ENCODE measurements at regions not wholly inside any gene's neighbourhood (a gene's known extent, or its start where the extent isn't known, plus 50 kb on each side); places are given as distances from the start of the nearest gene placed in this dataset.

DNA sequence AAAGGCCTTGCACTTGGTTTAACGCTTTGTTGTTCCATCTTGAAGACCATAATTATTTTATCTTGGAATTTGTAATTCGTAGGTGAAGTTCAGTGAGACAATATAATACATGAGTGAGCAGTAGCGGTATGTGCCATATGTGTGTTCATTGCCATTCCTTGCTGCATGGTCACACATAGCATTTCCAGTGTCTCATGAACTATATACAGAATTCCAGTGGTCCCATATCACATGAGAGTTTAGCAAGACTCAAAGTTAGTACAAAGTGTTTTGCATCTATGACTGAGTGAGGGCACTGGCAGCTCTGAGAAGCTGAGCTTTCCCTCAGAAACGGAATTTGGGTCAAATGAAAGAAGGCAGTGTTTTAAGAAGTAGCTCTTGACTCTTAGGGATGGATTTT lies 359.8 kb downstream of the FOXG1 start:
- no peaks in the 10 kb centered on the region for H3K79me2 ChIP-seq (ENCODE audit: control insufficient read depth, insufficient read depth, low read length)
- CTCF ChIA-PET: no interaction called here
- no peak for TF ChIP-seq EZH2 (IDR thresholded peaks at IDR 0.05; ENCODE audit: borderline replicate concordance, insufficient read depth, low read depth, low read length, poor library complexity, severe bottlenecking)
- TF ChIP-seq, protein P1, sequence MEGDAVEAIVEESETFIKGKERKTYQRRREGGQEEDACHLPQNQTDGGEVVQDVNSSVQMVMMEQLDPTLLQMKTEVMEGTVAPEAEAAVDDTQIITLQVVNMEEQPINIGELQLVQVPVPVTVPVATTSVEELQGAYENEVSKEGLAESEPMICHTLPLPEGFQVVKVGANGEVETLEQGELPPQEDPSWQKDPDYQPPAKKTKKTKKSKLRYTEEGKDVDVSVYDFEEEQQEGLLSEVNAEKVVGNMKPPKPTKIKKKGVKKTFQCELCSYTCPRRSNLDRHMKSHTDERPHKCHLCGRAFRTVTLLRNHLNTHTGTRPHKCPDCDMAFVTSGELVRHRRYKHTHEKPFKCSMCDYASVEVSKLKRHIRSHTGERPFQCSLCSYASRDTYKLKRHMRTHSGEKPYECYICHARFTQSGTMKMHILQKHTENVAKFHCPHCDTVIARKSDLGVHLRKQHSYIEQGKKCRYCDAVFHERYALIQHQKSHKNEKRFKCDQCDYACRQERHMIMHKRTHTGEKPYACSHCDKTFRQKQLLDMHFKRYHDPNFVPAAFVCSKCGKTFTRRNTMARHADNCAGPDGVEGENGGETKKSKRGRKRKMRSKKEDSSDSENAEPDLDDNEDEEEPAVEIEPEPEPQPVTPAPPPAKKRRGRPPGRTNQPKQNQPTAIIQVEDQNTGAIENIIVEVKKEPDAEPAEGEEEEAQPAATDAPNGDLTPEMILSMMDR (IDR thresholded peaks at IDR 0.05): no peak
- Mint-ChIP-seq H3K9me3 (ENCODE audit: insufficient read depth) (no peaks in the 10 kb centered on the region), H3K4me1 (no peaks in the 10 kb centered on the region), H3K27ac (no peak overlapping the region), H3K27me3 (no peaks in the 10 kb centered on the region), H3K4me3 (no peak overlapping the region)
- no peak overlapping the region for H3K4me3 ChIP-seq (ENCODE audit: control extremely low read depth in 1 of 5, extremely low read depth in 1 of 5, insufficient read depth in 1 of 5, low read depth in 2 of 5, low read length in 4 of 5)
- ATAC-seq (ENCODE audit: low read depth) (no peak), DNase-seq (no peak)
- no peaks in the 10 kb centered on the region for H3K36me3 ChIP-seq (replicated peaks in 1 of 2; ENCODE audit: control extremely low read depth in 1 of 2, control insufficient read depth in 1 of 2, extremely low read depth in 1 of 2, insufficient read depth in 2 of 2, low read length in 1 of 2)
- no peaks in the 10 kb centered on the region for H3K4me1 ChIP-seq (ENCODE audit: control insufficient read depth in 2 of 2, insufficient read depth in 2 of 2, low read length in 2 of 2)
- H3K27ac ChIP-seq (ENCODE audit: low read length in 2 of 2): no peak overlapping the region
- no peaks in the 10 kb centered on the region for H4K20me1 ChIP-seq (ENCODE audit: control insufficient read depth, insufficient read depth, low read length, poor library complexity, severe bottlenecking)
- no peak overlapping the region for H3K9ac ChIP-seq (ENCODE audit: low read length)
- H2AFZ ChIP-seq (ENCODE audit: insufficient read depth, low read depth, low read length, poor library complexity, severe bottlenecking): no peak overlapping the region
- H3K27me3 ChIP-seq (replicated peaks in 1 of 4; ENCODE audit: control extremely low read depth in 1 of 4, control insufficient read depth in 3 of 4, insufficient read depth in 4 of 4, low read length in 3 of 4): no peaks in the 10 kb centered on the region
- POLR2A ChIA-PET: no interaction called here
- H3K9me3 ChIP-seq (ENCODE audit: control extremely low read depth in 1 of 3, control insufficient read depth in 2 of 3, insufficient read depth in 1 of 3, low read length in 2 of 3): no peaks in the 10 kb centered on the region
- no peak overlapping the region for H3K4me2 ChIP-seq (replicated peaks; ENCODE audit: low read depth, low read length, poor library complexity, severe bottlenecking)
- intact Hi-C loops (cut with micrococcal nuclease): no loop called here
- WGBS (ENCODE audit: insufficient coverage): no CpG with 5 or more reads among the region's 4 CpGs

DNA sequence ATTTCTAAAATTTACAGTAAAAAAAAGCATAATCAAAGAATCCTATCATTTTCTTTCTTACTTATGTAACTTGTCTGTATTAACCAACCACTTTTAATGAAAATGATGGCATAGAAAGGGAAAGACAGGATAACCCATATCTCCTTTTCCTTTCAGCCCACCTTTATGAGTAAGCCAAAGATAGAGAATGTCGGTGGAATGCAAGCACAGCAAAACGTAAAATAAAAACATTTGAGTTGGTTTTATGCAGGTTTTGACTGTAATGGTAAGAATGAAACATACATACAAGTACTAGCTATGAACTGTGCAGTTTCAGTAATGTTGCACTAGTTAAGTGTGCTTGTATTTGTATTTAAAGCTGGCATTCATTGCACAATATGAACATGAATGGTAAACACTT lies 360.3 kb downstream of the FOXG1 start:
- H3K27ac Mint-ChIP-seq: no peak overlapping the region
- no peak for DNase-seq
- no peaks in the 10 kb centered on the region for H3K27me3 ChIP-seq (replicated peaks in 1 of 4; ENCODE audit: control extremely low read depth in 1 of 4, control insufficient read depth in 3 of 4, insufficient read depth in 4 of 4, low read length in 3 of 4)
- no peaks in the 10 kb centered on the region for H4K20me1 ChIP-seq (ENCODE audit: control insufficient read depth, insufficient read depth, low read length, poor library complexity, severe bottlenecking)
- no peak overlapping the region for H3K9ac ChIP-seq (ENCODE audit: low read length)
- H3K4me2 ChIP-seq (replicated peaks; ENCODE audit: low read depth, low read length, poor library complexity, severe bottlenecking): no peak overlapping the region
- TF ChIP-seq EZH2 (IDR thresholded peaks at IDR 0.05; ENCODE audit: borderline replicate concordance, insufficient read depth, low read depth, low read length, poor library complexity, severe bottlenecking): no peak
- TF ChIP-seq, protein P1 (IDR thresholded peaks at IDR 0.05): no peak
- no peaks in the 10 kb centered on the region for H3K4me1 ChIP-seq (ENCODE audit: control insufficient read depth in 2 of 2, insufficient read depth in 2 of 2, low read length in 2 of 2)
- H3K4me3 ChIP-seq (ENCODE audit: control extremely low read depth in 1 of 5, extremely low read depth in 1 of 5, insufficient read depth in 1 of 5, low read depth in 2 of 5, low read length in 4 of 5): no peak overlapping the region
- no peaks in the 10 kb centered on the region for H3K36me3 ChIP-seq (replicated peaks in 1 of 2; ENCODE audit: control extremely low read depth in 1 of 2, control insufficient read depth in 1 of 2, extremely low read depth in 1 of 2, insufficient read depth in 2 of 2, low read length in 1 of 2)
- no peaks in the 10 kb centered on the region for H3K79me2 ChIP-seq (ENCODE audit: control insufficient read depth, insufficient read depth, low read length)
- no CpG with 5 or more reads among the region's 2 CpGs for WGBS (ENCODE audit: insufficient coverage)
- H3K27ac ChIP-seq (ENCODE audit: low read length in 2 of 2): no peak overlapping the region
- intact Hi-C loops (cut with micrococcal nuclease): no loop called here
- H2AFZ ChIP-seq (ENCODE audit: insufficient read depth, low read depth, low read length, poor library complexity, severe bottlenecking): no peak overlapping the region
- no peaks in the 10 kb centered on the region for H3K9me3 Mint-ChIP-seq (ENCODE audit: insufficient read depth)
- H3K9me3 ChIP-seq (ENCODE audit: control extremely low read depth in 1 of 3, control insufficient read depth in 2 of 3, insufficient read depth in 1 of 3, low read length in 2 of 3): no peaks in the 10 kb centered on the region
- H3K27me3 Mint-ChIP-seq: no peaks in the 10 kb centered on the region
- no peaks in the 10 kb centered on the region for H3K4me1 Mint-ChIP-seq
- H3K4me3 Mint-ChIP-seq: no peak overlapping the region
- ChIA-PET POLR2A (no interaction called here), CTCF (no interaction called here)
- ATAC-seq (ENCODE audit: low read depth): no peak

All from B cell (primary cell).